Neuronal stem cell (in vitro differentiated cells): ENCODE measurements at regions not wholly inside any gene's neighbourhood (a gene's known extent, or its start where the extent isn't known, plus 50 kb on each side); places are given as distances from the start of the nearest gene placed in this dataset.

Source experiments
- DNase-seq: peaks from one replicate; pipeline ENCODE4 v3.0.0-alpha.2; 2013; ENCODE audit warnings: low spot score
- H2AFZ ChIP-seq: one replicate; pipeline ENCODE4 v1.6.1; 2013; ENCODE audit warnings: mild to moderate bottlenecking, low read length, inconsistent platforms
- H2AK5ac ChIP-seq: 2 replicates; pipeline ENCODE4 v1.6.1; 2013; ENCODE audit warnings: low read depth, mild to moderate bottlenecking, inconsistent platforms, low read length, moderate library complexity, mixed read lengths
- H2BK120ac ChIP-seq: 2 replicates; pipeline ENCODE4 v1.6.1; 2013; ENCODE audit warnings: low read depth, mild to moderate bottlenecking, inconsistent platforms, low read length, moderate library complexity, mixed read lengths
- H2BK12ac ChIP-seq: one replicate; pipeline ENCODE4 v1.6.1; 2013; ENCODE audit warnings: low read length, inconsistent platforms
- H2BK15ac ChIP-seq: 2 replicates; pipeline ENCODE4 v1.6.1; 2013; ENCODE audit warnings: mild to moderate bottlenecking, low read length, inconsistent platforms, mixed read lengths
- H2BK5ac ChIP-seq: one replicate; pipeline ENCODE4 v1.6.1; 2013; ENCODE audit warnings: inconsistent platforms, mild to moderate bottlenecking, low read length, moderate library complexity
- H3K14ac ChIP-seq: one replicate; pipeline ENCODE4 v1.6.1; 2013; ENCODE audit warnings: low read length, inconsistent platforms
- H3K18ac ChIP-seq: 2 replicates; pipeline ENCODE4 v1.6.1; 2013; ENCODE audit warnings: low read length, inconsistent platforms
- H3K23ac ChIP-seq: 2 replicates; pipeline ENCODE4 v1.6.1; 2013; ENCODE audit warnings: low read depth, mild to moderate bottlenecking, mixed read lengths, low read length, inconsistent platforms; ENCODE audit not compliant: poor library complexity
- H3K27ac ChIP-seq: replicated peaks from 3 replicates; pipeline ENCODE4 v1.5.1; 2013; ENCODE audit warnings: low read length, inconsistent platforms
- H3K27me3 ChIP-seq, 3 experiments: 2 replicates each; pipeline ENCODE4 v1.6.1; 2013; ENCODE audit warnings: low read length in 3 of 3, mild to moderate bottlenecking in 2 of 3, inconsistent platforms in 1 of 3, low read depth in 1 of 3, mixed read lengths in 1 of 3, moderate library complexity in 1 of 3; ENCODE audit not compliant: control insufficient read depth in 3 of 3, insufficient read depth in 3 of 3
- H3K36me3 ChIP-seq, 2 donors: replicated peaks in 1 of 2; 2 replicates each; pipeline ENCODE4 v1.6.1; 2013; ENCODE audit warnings: low read length in 2 of 2; ENCODE audit not compliant: control insufficient read depth in 2 of 2, insufficient read depth in 2 of 2
- H3K4ac ChIP-seq: 2 replicates; pipeline ENCODE4 v1.6.1; 2013; ENCODE audit warnings: inconsistent platforms, mild to moderate bottlenecking, low read length, moderate library complexity
- H3K4me1 ChIP-seq, 2 donors: 1 replicate in 1 of 2; 2 replicates in 1 of 2; pipeline ENCODE4 v1.6.1; 2013; ENCODE audit warnings: low read length in 2 of 2, low read depth in 1 of 2; ENCODE audit not compliant: control insufficient read depth in 2 of 2, insufficient read depth in 1 of 2
- H3K4me2 ChIP-seq: one replicate; pipeline ENCODE4 v1.6.1; 2013; ENCODE audit warnings: mild to moderate bottlenecking, low read length, inconsistent platforms; ENCODE audit not compliant: insufficient read depth, poor library complexity, severe bottlenecking
- H3K4me3 ChIP-seq, 2 donors: 2 replicates each; pipeline ENCODE4 v1.5.1; 2013; ENCODE audit warnings: low read length in 2 of 2, mild to moderate bottlenecking in 2 of 2, inconsistent platforms in 1 of 2, moderate library complexity in 1 of 2
- H3K79me1 ChIP-seq: one replicate; pipeline ENCODE4 v1.6.1; 2013; ENCODE audit warnings: low read depth, mild to moderate bottlenecking, inconsistent platforms, low read length, moderate library complexity
- H3K9ac ChIP-seq: one replicate; pipeline ENCODE4 v1.6.1; 2013; ENCODE audit warnings: mild to moderate bottlenecking, low read depth, low read length, inconsistent platforms; ENCODE audit not compliant: poor library complexity
- H3K9me3 ChIP-seq, 2 donors: replicated peaks in 1 of 2; 2 replicates each; pipeline versions ENCODE3 to v1.6.1; 2013; ENCODE audit warnings: low read length in 2 of 2, mild to moderate bottlenecking in 2 of 2, inconsistent platforms in 1 of 2, low read depth in 1 of 2, mixed read lengths in 1 of 2, moderate library complexity in 1 of 2; ENCODE audit not compliant: control insufficient read depth in 2 of 2, insufficient read depth in 1 of 2
- H4K8ac ChIP-seq: one replicate; pipeline ENCODE4 v1.6.1; 2013; ENCODE audit warnings: low read depth, mild to moderate bottlenecking, inconsistent platforms, low read length, moderate library complexity
- H4K91ac ChIP-seq: one replicate; pipeline ENCODE4 v1.6.1; 2013; ENCODE audit warnings: low read length, low read depth, mild to moderate bottlenecking, inconsistent platforms; ENCODE audit not compliant: poor library complexity
- WGBS, 2 donors: extraction: QIAGEN DNeasy Blood & Tissue Kit; methylation state at CpG; one replicate each; pipeline ENCODE4 v1.1.7; 2013; ENCODE audit warnings: missing lambda C conversion rate in 2 of 2, mixed read lengths in 1 of 2; ENCODE audit not compliant: insufficient read length in 2 of 2, insufficient replicate concordance in 1 of 2; ENCODE audit errors: extremely low coverage in 2 of 2; 5-methylcytosine and 5-hydroxymethylcytosine counted together

- H3K27me3 ChIP-seq = no peaks in the 10 kb centered on the region
- H3K9me3 ChIP-seq = no peaks in the 10 kb centered on the region
- H4K8ac ChIP-seq = no peak overlapping the region
- no peak overlapping the region for H2AK5ac ChIP-seq
- H2BK120ac ChIP-seq = no peak overlapping the region
- H4K91ac ChIP-seq = no peak overlapping the region
- H3K36me3 ChIP-seq = no peaks in the 10 kb centered on the region
- no peak overlapping the region for H2AFZ ChIP-seq
- DNase-seq = no peak
- H2BK5ac ChIP-seq = no peak overlapping the region
- H3K79me1 ChIP-seq = no peaks in the 10 kb centered on the region
- no peak overlapping the region for H3K27ac ChIP-seq
- H3K23ac ChIP-seq = no peak overlapping the region
- H3K4me3 ChIP-seq = no peak overlapping the region
- no peak overlapping the region for H3K18ac ChIP-seq
- H2BK12ac ChIP-seq = no peak overlapping the region
- H3K14ac ChIP-seq = no peak overlapping the region
- no peak overlapping the region for H3K4ac ChIP-seq
- H3K4me2 ChIP-seq = no peak overlapping the region
- no peak overlapping the region for H2BK15ac ChIP-seq
- no peak overlapping the region for H3K9ac ChIP-seq
- no peaks in the 10 kb centered on the region for H3K4me1 ChIP-seq
Observed at GRCh38 chr10:89134963-89135362, 72.2 kb downstream of the CH25H start.

- Histone ChIP-seq H4K91ac (no peak overlapping the region), H2BK5ac (no peak overlapping the region), H3K9ac (no peak overlapping the region), H2BK12ac (no peak overlapping the region), H3K14ac (no peak overlapping the region), H3K4me3 (no peak overlapping the region), H2AK5ac (no peak overlapping the region), H3K4ac (no peak overlapping the region), H3K4me2 (no peak overlapping the region), H2BK15ac (no peak overlapping the region), H3K27ac (no peak overlapping the region), H3K9me3 (no peaks in the 10 kb centered on the region), H3K36me3 (no peaks in the 10 kb centered on the region), H4K8ac (no peak overlapping the region), H3K79me1 (no peaks in the 10 kb centered on the region), H2BK120ac (no peak overlapping the region), H2AFZ (no peak overlapping the region), H3K27me3 (no peaks in the 10 kb centered on the region), H3K4me1 (no peaks in the 10 kb centered on the region), H3K18ac (no peak overlapping the region), H3K23ac (no peak overlapping the region)
- no peak for DNase-seq
- no CpG with 5 or more reads among the region's 4 CpGs for WGBS, 2 donors
Observed at GRCh38 chr10:89129911-89130310, 77.2 kb downstream of the CH25H start.

- H4K91ac ChIP-seq = no peak overlapping the region
- H3K79me1 ChIP-seq = no peaks in the 10 kb centered on the region
- H3K14ac ChIP-seq = no peak overlapping the region
- H3K4ac ChIP-seq = no peak overlapping the region
- no peak overlapping the region for H3K18ac ChIP-seq
- no peak overlapping the region for H2AK5ac ChIP-seq
- H3K4me1 ChIP-seq = peaks cover 0 to 2% of the 10 kb centered on the region in 2 donors
- no peak overlapping the region for H2BK15ac ChIP-seq
- H2BK5ac ChIP-seq = no peak overlapping the region
- H3K4me2 ChIP-seq = no peak overlapping the region
- H3K9me3 ChIP-seq = no peaks in the 10 kb centered on the region
- no peak overlapping the region for H2AFZ ChIP-seq
- no peaks in the 10 kb centered on the region for H3K36me3 ChIP-seq
- H3K27me3 ChIP-seq = no peaks in the 10 kb centered on the region
- H3K23ac ChIP-seq = no peak overlapping the region
- DNase-seq = no peak
- H2BK120ac ChIP-seq = no peak overlapping the region
- no peak overlapping the region for H2BK12ac ChIP-seq
- no peak overlapping the region for H3K9ac ChIP-seq
- WGBS, 2 donors = no CpG with 5 or more reads among the region's 4 CpGs
- no peak overlapping the region for H3K4me3 ChIP-seq
- no peak overlapping the region for H3K27ac ChIP-seq
- no peak overlapping the region for H4K8ac ChIP-seq
Observed at GRCh38 chr10:89122433-89123051, 84.6 kb downstream of the CH25H start.

GRCh38 chr10:89121764-89122020 lies 85.4 kb downstream of the CH25H start:
- Histone ChIP-seq H2BK120ac (no peak overlapping the region), H3K79me1 (no peaks in the 10 kb centered on the region), H3K4ac (no peak overlapping the region), H3K18ac (no peak overlapping the region), H3K4me1 (peaks cover 0 to 2% of the 10 kb centered on the region in 2 donors), H3K23ac (no peak overlapping the region), H3K4me2 (no peak overlapping the region), H2AFZ (no peak overlapping the region), H3K27ac (no peak overlapping the region), H3K9ac (no peak overlapping the region), H2BK15ac (no peak overlapping the region), H3K9me3 (no peaks in the 10 kb centered on the region), H2AK5ac (no peak overlapping the region), H3K14ac (no peak overlapping the region), H2BK5ac (no peak overlapping the region), H3K36me3 (no peaks in the 10 kb centered on the region), H4K8ac (no peak overlapping the region), H2BK12ac (no peak overlapping the region), H3K4me3 (no peak overlapping the region), H4K91ac (no peak overlapping the region), H3K27me3 (no peaks in the 10 kb centered on the region)
- DNase-seq = no peak
